Stimulated activated CD8-positive, alpha-beta memory T cell treated with anti-CD3 and anti-CD28 coated beads, Interleukin-4, amount 100 ng/mL, for 24 hours (primary cell): ENCODE measurements at regions not wholly inside any gene's neighbourhood (a gene's known extent, or its start where the extent isn't known, plus 50 kb on each side); places are given as distances from the start of the nearest gene placed in this dataset.
"Not testable (repeated sequence)": the region's sequence is repeated elsewhere in the genome, so short reads cannot be mapped to it uniquely, and the experiment has no call there.

ENCODE experiments used
- DNase-seq: peaks from one replicate; pipeline ENCODE4 v3.0.0-alpha.2; 2020; ENCODE audit warnings: low read depth

- DNase-seq = no peak
These were observed 58.2 kb downstream of the RPRM start for GRCh38 chr2:153420394-153420793.

- no peak for DNase-seq
These were observed 61.5 kb downstream of the RPRM start for GRCh38 chr2:153417077-153417476.

- no peak for DNase-seq
These were observed 62.5 kb downstream of the RPRM start for GRCh38 chr2:153416071-153416470.

GRCh38 chr2:153408710-153409385, 69.7 kb downstream of the RPRM start:
- no peak for DNase-seq

- no peak for DNase-seq
These were observed 73.4 kb downstream of the RPRM start for GRCh38 chr2:153405196-153405595.

- DNase-seq = no peak
These were observed 73.8 kb downstream of the RPRM start for GRCh38 chr2:153404792-153405191.

- DNase-seq = no peak
These were observed 74.6 kb downstream of the RPRM start for GRCh38 chr2:153403940-153404339.

- not testable (repeated sequence) for DNase-seq
These were observed 75.2 kb downstream of the RPRM start for GRCh38 chr2:153403352-153403751.

GRCh38 chr2:153394686-153395085, 83.9 kb downstream of the RPRM start:
- no peak for DNase-seq

- no peak for DNase-seq
These were observed 84.3 kb downstream of the RPRM start for GRCh38 chr2:153394247-153394646.

- no peak for DNase-seq
These were observed 85.0 kb downstream of the RPRM start for GRCh38 chr2:153393518-153393917.

- DNase-seq = no peak
These were observed 87.4 kb downstream of the RPRM start for GRCh38 chr2:153391131-153391530.

- DNase-seq = no peak
These were observed 90.3 kb downstream of the RPRM start for GRCh38 chr2:153388246-153388645.

- no peak for DNase-seq
These were observed 91.4 kb downstream of the RPRM start for GRCh38 chr2:153387203-153387602.

- DNase-seq = no peak
These were observed 92.1 kb downstream of the RPRM start for GRCh38 chr2:153386481-153386897.

- no peak for DNase-seq
These were observed 104.9 kb downstream of the RPRM start for GRCh38 chr2:153373510-153374279.

- DNase-seq = no peak
These were observed 118.3 kb downstream of the RPRM start for GRCh38 chr2:153360239-153360638.

GRCh38 chr2:153354377-153354776, 124.2 kb downstream of the RPRM start:
- no peak for DNase-seq

GRCh38 chr2:153349603-153350002, 129.0 kb downstream of the RPRM start:
- no peak for DNase-seq

- DNase-seq = no peak
These were observed 130.6 kb downstream of the RPRM start for GRCh38 chr2:153347818-153348495.

- no peak for DNase-seq
These were observed 157.7 kb downstream of the RPRM start for GRCh38 chr2:153320879-153321278.

- no peak for DNase-seq
These were observed 167.1 kb downstream of the RPRM start for GRCh38 chr2:153311432-153311831.

- no peak for DNase-seq
These were observed 170.1 kb downstream of the RPRM start for GRCh38 chr2:153308466-153308865.
